ENCODE measurements at regions not wholly inside any gene's neighbourhood (a gene's known extent, or its start where the extent isn't known, plus 50 kb on each side); places are given as distances from the start of the nearest gene placed in this dataset.
A peak's percentile ranks its signal among the peaks of the same experiment; 100 is the strongest.

- intact Hi-C loops (cut with DNase I) = no loop called here
- no peak overlapping the region for H3K4me3 ChIP-seq
- no peaks in the 10 kb centered on the region for H3K4me1 ChIP-seq
- H3K9me3 ChIP-seq = no peaks in the 10 kb centered on the region
- ATAC-seq = no peak
- H3K27ac ChIP-seq = no peak overlapping the region
- no peak for DNase-seq
- H3K36me3 ChIP-seq = no peaks in the 10 kb centered on the region
- no peaks in the 10 kb centered on the region for H3K27me3 ChIP-seq (ENCODE audit: low read depth)
- no peak for TF ChIP-seq CTCF (IDR thresholded peaks at IDR 0.05)
Measured at GRCh38 chr11:15326520-15326919, 211.8 kb downstream of the INSC start.

GRCh38 chr11:15327786-15328231 lies 213.1 kb downstream of the INSC start:
- peak; percentile 54 for TF ChIP-seq CTCF (IDR thresholded peaks at IDR 0.05)
- Histone ChIP-seq H3K27ac (no peak overlapping the region), H3K4me1 (no peaks in the 10 kb centered on the region), H3K36me3 (no peaks in the 10 kb centered on the region), H3K9me3 (no peaks in the 10 kb centered on the region), H3K4me3 (no peak overlapping the region), H3K27me3 (ENCODE audit: low read depth) (no peaks in the 10 kb centered on the region)
- DNase-seq (peak; percentile 52), ATAC-seq (peak; percentile 52 to 69)
- intact Hi-C loops (cut with DNase I) = no loop called here

- no peaks in the 10 kb centered on the region for H3K9me3 ChIP-seq
- intact Hi-C loops (cut with DNase I) = no loop called here
- H3K36me3 ChIP-seq = no peaks in the 10 kb centered on the region
- ATAC-seq = no peak
- H3K4me1 ChIP-seq = no peaks in the 10 kb centered on the region
- no peak overlapping the region for H3K27ac ChIP-seq
- DNase-seq = no peak
- H3K27me3 ChIP-seq (ENCODE audit: low read depth) = no peaks in the 10 kb centered on the region
- no peak overlapping the region for H3K4me3 ChIP-seq
- no peak for TF ChIP-seq CTCF (IDR thresholded peaks at IDR 0.05)
Measured at GRCh38 chr11:15333407-15333806, 218.7 kb downstream of the INSC start.

- no peak overlapping the region for H3K27ac ChIP-seq
- intact Hi-C loops (cut with DNase I) = no loop called here
- DNase-seq (no peak), ATAC-seq (no peak)
- no peaks in the 10 kb centered on the region for H3K9me3 ChIP-seq
- no peaks in the 10 kb centered on the region for H3K36me3 ChIP-seq
- no peaks in the 10 kb centered on the region for H3K4me1 ChIP-seq
- H3K27me3 ChIP-seq (ENCODE audit: low read depth) = no peaks in the 10 kb centered on the region
- H3K4me3 ChIP-seq = no peak overlapping the region
- TF ChIP-seq CTCF (IDR thresholded peaks at IDR 0.05) = no peak
Measured at GRCh38 chr11:15334766-15335165, 220.0 kb downstream of the INSC start.

- Histone ChIP-seq H3K27ac (no peak overlapping the region), H3K36me3 (no peaks in the 10 kb centered on the region), H3K4me3 (no peak overlapping the region), H3K9me3 (no peaks in the 10 kb centered on the region), H3K4me1 (no peaks in the 10 kb centered on the region), H3K27me3 (ENCODE audit: low read depth) (no peaks in the 10 kb centered on the region)
- TF ChIP-seq CTCF (IDR thresholded peaks at IDR 0.05) = no peak
- DNase-seq = no peak
- ATAC-seq = no peak
- intact Hi-C loops (cut with DNase I) = no loop called here
Measured at GRCh38 chr11:15336021-15336420, 221.3 kb downstream of the INSC start.

- Histone ChIP-seq H3K27ac (no peak overlapping the region), H3K4me3 (no peak overlapping the region), H3K4me1 (no peaks in the 10 kb centered on the region), H3K9me3 (no peaks in the 10 kb centered on the region), H3K27me3 (ENCODE audit: low read depth) (no peaks in the 10 kb centered on the region), H3K36me3 (no peaks in the 10 kb centered on the region)
- TF ChIP-seq CTCF (IDR thresholded peaks at IDR 0.05) = no peak
- no peak for DNase-seq
- intact Hi-C loops (cut with DNase I) = no loop called here
- no peak for ATAC-seq
Measured at GRCh38 chr11:15339302-15339701, 224.6 kb downstream of the INSC start.

Measured in lower lobe of right lung (tissue), 2 donors.